ENCODE measurements at regions not wholly inside any gene's neighbourhood (a gene's known extent, or its start where the extent isn't known, plus 50 kb on each side); places are given as distances from the start of the nearest gene placed in this dataset.
"Not testable (repeated sequence)": the region's sequence is repeated elsewhere in the genome, so short reads cannot be mapped to it uniquely, and the experiment has no call there.

GRCh38 chr13:18675268-18675667 lies 506.4 kb downstream of the TUBA3C start:
- H2BK15ac ChIP-seq (ENCODE audit: low read depth, low read length); ATAC-seq (ENCODE audit: low read depth); H3K9me1 ChIP-seq (ENCODE audit: insufficient read depth, low read length); CTCF ChIA-PET; dilution Hi-C loops (cut with HindIII; ENCODE audit: low sequenced_read_pairs, unreplicated experiment); BruUV-seq (replicated peaks); H2AK5ac ChIP-seq (ENCODE audit: low read depth, low read length); H3K4ac ChIP-seq (ENCODE audit: low read depth, low read length); H3K36me3 ChIP-seq (ENCODE audit: control insufficient read depth, insufficient read depth, low read length); H3K79me1 ChIP-seq (ENCODE audit: low read depth in 1 of 2, low read length in 2 of 2); H4K20me1 ChIP-seq (ENCODE audit: insufficient read depth, low read length); H2AFZ ChIP-seq (replicated peaks; ENCODE audit: low read length, poor library complexity); intact Hi-C loops (cut with micrococcal nuclease); DNase-seq; in situ Hi-C loops (cut with MboI; ENCODE audit: low sequenced_read_pairs); H2AK9ac ChIP-seq (replicated peaks; ENCODE audit: low read depth, low read length, poor library complexity); H2BK20ac ChIP-seq (ENCODE audit: low read depth, low read length); H3K4me3 ChIP-seq (ENCODE audit: insufficient read depth, low read depth, low read length); H3K23ac ChIP-seq (ENCODE audit: low read depth, low read length); H3K9me3 ChIP-seq (ENCODE audit: control insufficient read depth, insufficient read depth, low read length); H3K14ac ChIP-seq (replicated peaks; ENCODE audit: low read depth, low read length); H3K9ac ChIP-seq (ENCODE audit: low read depth, low read length); H3K56ac ChIP-seq (ENCODE audit: extremely low read depth, insufficient read depth, low read length); H3K27me3 ChIP-seq (ENCODE audit: control insufficient read depth, insufficient read depth, low read length); H2BK5ac ChIP-seq (ENCODE audit: low read depth, low read length, poor library complexity, severe bottlenecking); H3K27ac ChIP-seq (ENCODE audit: insufficient read depth, low read length); H3K18ac ChIP-seq (ENCODE audit: low read depth, low read length); H4K5ac ChIP-seq (ENCODE audit: low read depth, low read length); H2BK120ac ChIP-seq (ENCODE audit: low read depth, low read length); POLR2A ChIA-PET (ENCODE audit: unreplicated experiment); H4K8ac ChIP-seq (ENCODE audit: low read depth in 2 of 2, low read length in 2 of 2); H3K4me2 ChIP-seq (ENCODE audit: low read depth, low read length); H3K4me1 ChIP-seq (ENCODE audit: control insufficient read depth, insufficient read depth, low read length); H4K91ac ChIP-seq (ENCODE audit: insufficient read depth, low read depth, low read length): not testable (repeated sequence)
- WGBS, 2 experiments (ENCODE audit: extremely low coverage in 2 of 2, insufficient read length in 1 of 2), result no CpG with 5 or more reads among the region's 2 CpGs

DNA sequence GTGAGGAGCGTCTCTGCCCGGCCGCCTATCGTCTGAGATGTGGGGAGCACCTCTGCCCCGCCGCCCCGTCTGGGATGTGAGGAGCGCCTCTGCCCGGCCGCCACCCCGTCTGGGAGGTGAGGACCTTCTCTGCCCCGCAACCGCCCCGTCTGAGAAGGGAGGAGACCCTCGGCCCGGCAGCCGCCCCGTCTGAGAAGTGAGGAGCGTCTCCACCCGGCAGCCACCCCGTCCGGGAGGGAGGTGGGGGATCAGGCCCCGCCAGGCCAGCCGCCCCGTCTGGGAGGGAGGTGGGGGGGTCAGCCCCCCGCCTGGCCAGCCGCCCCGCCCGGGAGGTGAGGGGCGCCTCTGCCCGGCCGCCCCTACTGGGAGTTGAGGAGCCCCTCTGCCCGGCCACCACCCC lies 507.8 kb downstream of the TUBA3C start:
- ATAC-seq (ENCODE audit: low read depth); H2AK5ac ChIP-seq (ENCODE audit: low read depth, low read length); H3K9me3 ChIP-seq (ENCODE audit: control insufficient read depth, insufficient read depth, low read length); POLR2A ChIA-PET (ENCODE audit: unreplicated experiment); H2BK20ac ChIP-seq (ENCODE audit: low read depth, low read length); H3K4ac ChIP-seq (ENCODE audit: low read depth, low read length); CTCF ChIA-PET; H4K5ac ChIP-seq (ENCODE audit: low read depth, low read length); H3K27ac ChIP-seq (ENCODE audit: insufficient read depth, low read length); H3K9me1 ChIP-seq (ENCODE audit: insufficient read depth, low read length); H2BK5ac ChIP-seq (ENCODE audit: low read depth, low read length, poor library complexity, severe bottlenecking); H4K20me1 ChIP-seq (ENCODE audit: insufficient read depth, low read length); in situ Hi-C loops (cut with MboI; ENCODE audit: low sequenced_read_pairs); H4K91ac ChIP-seq (ENCODE audit: insufficient read depth, low read depth, low read length); H3K23ac ChIP-seq (ENCODE audit: low read depth, low read length); H3K4me1 ChIP-seq (ENCODE audit: control insufficient read depth, insufficient read depth, low read length); H3K18ac ChIP-seq (ENCODE audit: low read depth, low read length); H3K9ac ChIP-seq (ENCODE audit: low read depth, low read length); H2BK120ac ChIP-seq (ENCODE audit: low read depth, low read length); H3K56ac ChIP-seq (ENCODE audit: extremely low read depth, insufficient read depth, low read length); H3K36me3 ChIP-seq (ENCODE audit: control insufficient read depth, insufficient read depth, low read length); H2AK9ac ChIP-seq (replicated peaks; ENCODE audit: low read depth, low read length, poor library complexity); DNase-seq; BruUV-seq (replicated peaks); dilution Hi-C loops (cut with HindIII; ENCODE audit: low sequenced_read_pairs, unreplicated experiment); H2BK15ac ChIP-seq (ENCODE audit: low read depth, low read length); H4K8ac ChIP-seq (ENCODE audit: low read depth in 2 of 2, low read length in 2 of 2); H3K79me1 ChIP-seq (ENCODE audit: low read depth in 1 of 2, low read length in 2 of 2); intact Hi-C loops (cut with micrococcal nuclease); H3K27me3 ChIP-seq (ENCODE audit: control insufficient read depth, insufficient read depth, low read length); H3K14ac ChIP-seq (replicated peaks; ENCODE audit: low read depth, low read length); H3K4me3 ChIP-seq (ENCODE audit: insufficient read depth, low read depth, low read length); H2AFZ ChIP-seq (replicated peaks; ENCODE audit: low read length, poor library complexity); H3K4me2 ChIP-seq (ENCODE audit: low read depth, low read length): not testable (repeated sequence)
- WGBS, 2 experiments (ENCODE audit: extremely low coverage in 2 of 2, insufficient read length in 1 of 2), result 80% methylated on average over 1 of the region's 33 CpGs; no CpG with 5 or more reads in 1 of the 2 experiments
